ENCODE measurements at regions not wholly inside any gene's neighbourhood (a gene's known extent, or its start where the extent isn't known, plus 50 kb on each side); places are given as distances from the start of the nearest gene placed in this dataset.

DNA sequence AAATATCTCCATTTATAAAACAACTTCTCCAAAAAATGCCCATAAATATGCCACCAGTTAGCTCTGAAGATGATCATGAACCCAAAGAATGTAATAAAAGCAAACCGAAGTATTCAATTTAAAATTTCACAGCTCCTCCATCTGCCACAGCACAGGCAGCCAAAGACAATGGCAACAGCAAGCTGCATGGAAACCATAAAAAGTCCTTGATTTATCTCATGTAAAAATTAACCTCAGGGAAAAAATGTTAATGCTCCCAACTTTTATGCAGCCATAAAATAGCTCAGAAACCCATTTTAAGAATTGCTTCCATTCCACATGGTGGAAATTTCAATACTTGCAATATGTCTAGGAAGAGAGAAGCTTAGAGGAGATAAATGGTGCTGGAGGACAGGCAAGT, 132.3 kb upstream of the ARHGEF9 start:
- ChIA-PET CTCF (no interaction called here), POLR2A (no interaction called here)
- TF ChIP-seq, protein P1, sequence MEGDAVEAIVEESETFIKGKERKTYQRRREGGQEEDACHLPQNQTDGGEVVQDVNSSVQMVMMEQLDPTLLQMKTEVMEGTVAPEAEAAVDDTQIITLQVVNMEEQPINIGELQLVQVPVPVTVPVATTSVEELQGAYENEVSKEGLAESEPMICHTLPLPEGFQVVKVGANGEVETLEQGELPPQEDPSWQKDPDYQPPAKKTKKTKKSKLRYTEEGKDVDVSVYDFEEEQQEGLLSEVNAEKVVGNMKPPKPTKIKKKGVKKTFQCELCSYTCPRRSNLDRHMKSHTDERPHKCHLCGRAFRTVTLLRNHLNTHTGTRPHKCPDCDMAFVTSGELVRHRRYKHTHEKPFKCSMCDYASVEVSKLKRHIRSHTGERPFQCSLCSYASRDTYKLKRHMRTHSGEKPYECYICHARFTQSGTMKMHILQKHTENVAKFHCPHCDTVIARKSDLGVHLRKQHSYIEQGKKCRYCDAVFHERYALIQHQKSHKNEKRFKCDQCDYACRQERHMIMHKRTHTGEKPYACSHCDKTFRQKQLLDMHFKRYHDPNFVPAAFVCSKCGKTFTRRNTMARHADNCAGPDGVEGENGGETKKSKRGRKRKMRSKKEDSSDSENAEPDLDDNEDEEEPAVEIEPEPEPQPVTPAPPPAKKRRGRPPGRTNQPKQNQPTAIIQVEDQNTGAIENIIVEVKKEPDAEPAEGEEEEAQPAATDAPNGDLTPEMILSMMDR (IDR thresholded peaks at IDR 0.05): no peak
- Mint-ChIP-seq H3K36me3 (ENCODE audit: low read depth) (peaks cover 3% of the 10 kb centered on the region), H3K27ac (no peak overlapping the region), H3K27me3 (no peaks in the 10 kb centered on the region), H3K9me3 (peaks cover 23% of the 10 kb centered on the region), H3K4me3 (no peak overlapping the region), H3K4me1 (ENCODE audit: low read depth) (no peaks in the 10 kb centered on the region)
- ATAC-seq (no peak), DNase-seq (no peak)
- intact Hi-C loops (cut with micrococcal nuclease): no loop called here

DNA sequence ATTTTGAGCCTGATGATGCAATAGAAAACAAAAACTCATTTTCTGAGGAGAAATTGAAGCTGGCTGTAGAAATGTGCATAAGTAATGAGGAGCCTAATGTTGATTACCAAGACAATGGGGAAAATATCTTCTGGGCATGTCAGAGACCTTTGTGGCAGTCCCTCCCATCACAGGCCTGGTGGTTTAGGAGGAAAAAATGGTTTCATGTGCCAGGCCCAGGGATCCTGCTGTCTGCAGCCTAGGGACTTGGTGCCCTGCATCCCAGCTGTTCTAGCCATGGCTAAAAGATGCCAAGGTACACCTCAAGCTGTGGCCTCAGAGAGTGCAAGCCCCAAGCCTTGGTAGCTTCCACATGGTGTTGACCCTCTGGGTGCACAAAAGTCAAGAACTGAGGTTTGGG, 128.7 kb upstream of the ARHGEF9 start:
- Mint-ChIP-seq H3K9me3 (peaks cover 11% of the 10 kb centered on the region), H3K36me3 (ENCODE audit: low read depth) (peaks cover 3% of the 10 kb centered on the region), H3K4me1 (ENCODE audit: low read depth) (no peaks in the 10 kb centered on the region), H3K27ac (no peak overlapping the region), H3K4me3 (no peak overlapping the region), H3K27me3 (no peaks in the 10 kb centered on the region)
- TF ChIP-seq, protein P1 (IDR thresholded peaks at IDR 0.05): no peak
- ChIA-PET POLR2A (no interaction called here), CTCF (no interaction called here)
- intact Hi-C loops (cut with micrococcal nuclease): no loop called here
- DNase-seq (no peak), ATAC-seq (no peak)

DNA sequence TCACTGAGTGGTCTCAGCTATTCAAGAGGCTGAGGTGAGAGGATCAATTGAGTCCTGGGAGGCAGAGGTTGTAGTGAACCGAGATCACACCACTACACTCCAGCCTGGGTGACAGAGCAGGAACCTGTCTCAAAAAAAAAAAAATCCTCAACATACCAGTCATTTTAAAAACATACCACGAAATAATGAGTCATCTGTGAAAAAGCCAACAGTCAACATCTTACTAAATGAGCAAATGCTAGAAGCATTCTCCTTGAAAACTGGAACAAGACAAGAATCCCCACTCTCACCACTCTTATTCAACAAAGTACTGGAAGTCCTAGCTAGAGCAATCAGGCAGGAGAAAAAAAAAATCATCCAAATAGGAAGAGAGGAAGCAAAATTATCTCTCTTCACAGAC, 104.0 kb upstream of the ARHGEF9 start:
- Mint-ChIP-seq H3K4me3 (no peak overlapping the region), H3K36me3 (ENCODE audit: low read depth) (no peaks in the 10 kb centered on the region), H3K27ac (no peak overlapping the region), H3K9me3 (peaks cover 13% of the 10 kb centered on the region), H3K27me3 (no peaks in the 10 kb centered on the region), H3K4me1 (ENCODE audit: low read depth) (no peaks in the 10 kb centered on the region)
- ATAC-seq: no peak
- no peak for DNase-seq
- intact Hi-C loops (cut with micrococcal nuclease): no loop called here
- CTCF ChIA-PET: no interaction called here
- TF ChIP-seq, protein P1 (IDR thresholded peaks at IDR 0.05): no peak
- POLR2A ChIA-PET: no interaction called here

DNA sequence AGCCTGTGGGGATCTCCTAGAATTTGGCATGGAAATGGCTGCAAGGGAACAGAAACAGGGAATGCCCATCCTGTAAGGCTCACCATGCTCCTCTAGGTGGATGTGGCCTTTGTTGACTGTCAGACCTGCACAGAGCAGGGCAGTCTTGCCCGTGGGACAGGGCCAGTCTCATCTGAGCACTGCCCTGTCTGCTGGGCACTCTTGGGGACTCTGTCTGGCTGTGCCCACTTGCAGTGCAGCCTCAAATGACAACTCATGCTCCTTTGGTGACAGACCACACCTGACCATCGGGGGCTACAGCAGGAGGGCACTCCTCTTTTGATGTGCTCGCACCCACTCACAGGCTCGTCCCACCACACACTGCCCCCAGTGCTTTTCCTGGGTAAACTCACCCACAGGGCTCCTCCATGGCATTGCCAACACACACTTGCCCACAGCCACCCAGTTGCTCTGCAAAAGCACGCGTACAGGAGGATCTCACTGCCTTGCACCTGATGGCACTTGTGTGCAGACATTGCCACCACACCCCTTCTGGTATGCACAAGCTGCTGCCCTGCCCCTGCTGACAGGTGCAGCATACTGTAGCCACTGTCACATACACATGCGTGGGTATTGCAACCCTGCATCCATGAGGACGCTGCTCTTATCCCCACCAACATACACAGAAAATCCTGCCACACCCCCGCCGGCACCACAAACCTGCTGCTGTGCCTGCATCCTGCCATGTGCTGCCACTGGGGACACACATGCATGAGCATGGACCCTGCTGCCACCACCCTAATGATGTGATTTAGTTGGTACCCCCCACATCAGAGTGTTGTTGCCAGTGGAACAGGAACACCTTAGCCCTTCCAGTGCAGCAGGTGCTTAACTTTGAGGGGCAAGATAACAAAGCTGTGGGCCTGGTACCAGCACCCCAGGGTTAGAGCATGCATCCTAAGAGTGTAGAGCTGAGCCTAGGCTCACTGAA, 100.1 kb upstream of the ARHGEF9 start:
- no peaks in the 10 kb centered on the region for H3K36me3 Mint-ChIP-seq (ENCODE audit: low read depth)
- no peaks in the 10 kb centered on the region for H3K4me1 Mint-ChIP-seq (ENCODE audit: low read depth)
- TF ChIP-seq, protein P1 (IDR thresholded peaks at IDR 0.05): no peak
- H3K9me3 Mint-ChIP-seq: peaks cover 9% of the 10 kb centered on the region
- ChIA-PET CTCF (no interaction called here), POLR2A (interaction anchor here (0.6 kb wide), 1 partner anchor 12 kb away, joined by 3 read pairs; no protein-coding TSS in a partner anchor)
- intact Hi-C loops (cut with micrococcal nuclease): no loop called here
- H3K27me3 Mint-ChIP-seq: no peaks in the 10 kb centered on the region
- DNase-seq (no peak), ATAC-seq (no peak)
- H3K4me3 Mint-ChIP-seq: no peak overlapping the region
- no peak overlapping the region for H3K27ac Mint-ChIP-seq

DNA sequence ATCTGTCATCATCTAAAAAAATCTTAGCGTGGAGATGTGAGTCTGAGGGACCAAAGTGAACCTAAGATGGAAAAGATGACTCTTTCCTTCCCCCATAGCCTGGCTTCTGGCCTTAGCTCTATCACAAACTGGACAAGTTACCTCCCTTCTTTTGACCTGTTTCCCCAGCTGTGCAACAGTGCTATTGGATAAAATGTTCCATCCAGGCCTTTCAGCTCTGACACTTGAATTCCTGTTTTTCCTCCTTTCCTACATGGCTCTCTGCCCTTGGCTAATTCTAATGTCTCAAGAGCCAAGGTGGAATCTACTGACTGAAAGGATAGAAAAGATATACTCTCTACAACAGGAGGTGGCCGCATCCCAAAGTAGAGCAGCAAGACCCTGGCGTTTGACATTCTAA, 84.5 kb upstream of the ARHGEF9 start:
- ATAC-seq (no peak), DNase-seq (no peak)
- Mint-ChIP-seq H3K4me1 (ENCODE audit: low read depth) (no peaks in the 10 kb centered on the region), H3K27me3 (no peaks in the 10 kb centered on the region), H3K4me3 (no peak overlapping the region), H3K9me3 (no peaks in the 10 kb centered on the region), H3K27ac (no peak overlapping the region), H3K36me3 (ENCODE audit: low read depth) (no peaks in the 10 kb centered on the region)
- TF ChIP-seq, protein P1 (IDR thresholded peaks at IDR 0.05): no peak
- CTCF ChIA-PET: no interaction called here
- intact Hi-C loops (cut with micrococcal nuclease): no loop called here
- POLR2A ChIA-PET: no interaction called here

All from activated CD8-positive, alpha-beta T cell treated with anti-CD3 and anti-CD28 coated beads for 36 hours (primary cell).